GM06990 (cell line): ENCODE measurements at regions not wholly inside any gene's neighbourhood (a gene's known extent, or its start where the extent isn't known, plus 50 kb on each side); places are given as distances from the start of the nearest gene placed in this dataset.

Experiments
- DNase-seq: peaks from one replicate; pipeline ENCODE4 v3.0.0-alpha.2; 2011; ENCODE audit not compliant: insufficient read length; ENCODE audit errors: extremely low read depth
- H3K27me3 ChIP-seq: replicated peaks from 2 replicates; pipeline ENCODE4 v1.6.0; 2011; ENCODE audit warnings: low read length; ENCODE audit not compliant: control insufficient read depth, insufficient read depth
- H3K36me3 ChIP-seq: 2 replicates; pipeline ENCODE4 v1.5.1; 2011; ENCODE audit warnings: low read length; ENCODE audit not compliant: control insufficient read depth, insufficient read depth
- H3K4me3 ChIP-seq: replicated peaks from 2 replicates; pipeline ENCODE4 v1.5.1; 2011; ENCODE audit warnings: low read depth, mild to moderate bottlenecking, control low read depth, low read length
- TF ChIP-seq, protein P1 (sequence below): IDR thresholded peaks from 2 replicates; pipeline ENCODE4 v1.5.1; 2011; ENCODE audit warnings: low read length, control low read depth, mild to moderate bottlenecking, inconsistent platforms; ENCODE audit not compliant: insufficient read depth, poor library complexity, severe bottlenecking

DNA sequence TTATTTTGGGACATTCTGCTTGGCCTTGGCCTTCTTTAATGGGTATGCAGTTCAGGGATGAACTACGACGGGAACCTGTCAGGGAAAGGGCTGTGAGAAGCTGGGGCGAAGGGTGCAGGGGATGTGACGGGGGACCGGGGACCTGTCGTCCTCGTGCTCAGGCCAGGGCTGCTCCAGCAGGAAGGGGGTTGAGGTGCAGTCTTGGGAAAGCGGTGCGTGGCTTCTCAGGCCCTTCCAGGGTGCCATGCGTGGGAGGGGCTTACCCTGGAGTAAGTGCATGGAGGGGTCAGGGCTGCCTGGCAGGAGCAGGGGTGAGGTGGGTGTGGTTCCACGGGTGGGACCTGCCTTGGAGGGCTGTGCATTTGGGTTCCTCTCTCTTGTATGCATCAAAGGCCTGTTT is 100.8 kb downstream of the TEX29 start:
- H3K27me3 ChIP-seq, result peaks cover 5% of the 10 kb centered on the region; the same call in 1 of the 2 replicates
- DNase-seq, result no peak
- no peaks in the 10 kb centered on the region for H3K36me3 ChIP-seq
- TF ChIP-seq, protein P1, sequence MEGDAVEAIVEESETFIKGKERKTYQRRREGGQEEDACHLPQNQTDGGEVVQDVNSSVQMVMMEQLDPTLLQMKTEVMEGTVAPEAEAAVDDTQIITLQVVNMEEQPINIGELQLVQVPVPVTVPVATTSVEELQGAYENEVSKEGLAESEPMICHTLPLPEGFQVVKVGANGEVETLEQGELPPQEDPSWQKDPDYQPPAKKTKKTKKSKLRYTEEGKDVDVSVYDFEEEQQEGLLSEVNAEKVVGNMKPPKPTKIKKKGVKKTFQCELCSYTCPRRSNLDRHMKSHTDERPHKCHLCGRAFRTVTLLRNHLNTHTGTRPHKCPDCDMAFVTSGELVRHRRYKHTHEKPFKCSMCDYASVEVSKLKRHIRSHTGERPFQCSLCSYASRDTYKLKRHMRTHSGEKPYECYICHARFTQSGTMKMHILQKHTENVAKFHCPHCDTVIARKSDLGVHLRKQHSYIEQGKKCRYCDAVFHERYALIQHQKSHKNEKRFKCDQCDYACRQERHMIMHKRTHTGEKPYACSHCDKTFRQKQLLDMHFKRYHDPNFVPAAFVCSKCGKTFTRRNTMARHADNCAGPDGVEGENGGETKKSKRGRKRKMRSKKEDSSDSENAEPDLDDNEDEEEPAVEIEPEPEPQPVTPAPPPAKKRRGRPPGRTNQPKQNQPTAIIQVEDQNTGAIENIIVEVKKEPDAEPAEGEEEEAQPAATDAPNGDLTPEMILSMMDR, result no peak
- H3K4me3 ChIP-seq, result no peak overlapping the region

DNA sequence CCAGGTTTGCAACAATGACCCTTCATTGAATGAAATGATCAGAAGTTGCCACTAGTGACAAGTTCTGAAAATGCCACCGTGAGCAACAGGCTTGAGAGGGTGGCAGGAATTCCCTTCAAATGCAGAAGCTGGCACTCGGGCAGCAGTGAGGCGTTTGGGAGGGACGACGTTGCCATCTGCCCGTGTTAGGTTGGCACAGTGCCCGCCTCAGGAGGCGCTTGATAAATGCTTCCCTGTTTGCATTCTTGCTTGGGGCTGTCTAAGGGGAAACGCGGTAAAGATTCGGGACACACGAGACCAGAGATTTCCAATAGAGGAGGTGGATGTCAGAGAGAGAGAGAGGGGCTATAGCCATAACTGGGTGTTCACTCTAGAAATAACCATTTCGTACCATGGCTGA is 101.9 kb downstream of the TEX29 start:
- TF ChIP-seq, protein P1, result no peak
- no peak for DNase-seq
- peaks cover 4% of the 10 kb centered on the region for H3K27me3 ChIP-seq
- no peak overlapping the region for H3K4me3 ChIP-seq
- H3K36me3 ChIP-seq, result no peaks in the 10 kb centered on the region

DNA sequence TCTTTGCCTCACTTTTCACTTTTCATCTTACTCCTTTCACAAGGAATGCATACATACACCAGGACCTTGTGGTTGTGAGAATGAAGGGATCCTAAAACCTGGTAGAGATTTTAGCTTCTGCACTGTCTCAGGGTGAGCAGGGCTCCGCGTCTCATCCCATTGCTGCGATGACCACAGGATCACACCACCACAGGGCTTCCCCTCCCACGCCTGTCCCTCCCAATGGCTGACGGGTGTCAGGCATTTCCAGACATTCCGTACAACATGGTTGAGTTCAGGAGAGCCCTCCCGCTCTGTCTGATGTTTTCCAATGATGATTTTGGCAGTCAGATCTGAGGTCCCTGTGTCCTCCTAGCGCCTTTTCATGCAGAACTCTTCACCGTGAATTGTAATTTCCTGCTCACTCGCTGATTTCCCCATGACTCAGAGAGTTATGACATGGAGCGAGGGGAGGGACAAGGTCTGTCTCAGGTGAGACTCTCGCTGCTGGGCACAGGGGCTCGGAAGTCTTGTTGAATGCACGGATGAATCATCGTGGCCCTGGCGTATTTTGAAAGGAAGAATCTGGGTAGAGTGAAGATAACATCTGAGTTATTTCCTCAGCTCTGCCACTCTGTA is 102.8 kb downstream of the TEX29 start:
- TF ChIP-seq, protein P1, result no peak
- peaks cover 3% of the 10 kb centered on the region for H3K27me3 ChIP-seq

DNA sequence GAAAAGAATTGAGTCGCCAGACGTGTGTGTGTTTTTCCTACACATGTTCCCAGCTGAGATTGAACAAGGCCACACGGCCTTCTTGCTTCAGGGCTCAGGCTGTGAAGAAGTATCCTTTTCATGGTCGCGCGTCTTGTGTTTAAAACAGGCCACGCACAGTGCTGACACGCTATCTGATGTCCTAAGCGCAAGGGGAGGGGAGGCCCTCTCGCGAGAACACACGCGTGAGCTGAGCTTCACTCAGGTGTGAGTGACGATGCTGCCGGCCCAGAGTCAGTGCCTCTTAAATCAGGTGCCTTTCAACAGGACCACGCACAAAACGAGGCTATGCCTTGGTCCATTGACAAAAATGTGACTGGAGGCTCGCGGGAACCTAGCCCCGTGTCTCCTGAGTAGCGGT is 103.7 kb downstream of the TEX29 start:
- DNase-seq, result no peak
- H3K27me3 ChIP-seq, result peaks cover 2% of the 10 kb centered on the region
- no peak overlapping the region for H3K4me3 ChIP-seq
- H3K36me3 ChIP-seq, result no peaks in the 10 kb centered on the region
- TF ChIP-seq, protein P1, result no peak

More for the DNA sequence above, 102.8 kb downstream of the TEX29 start:
- DNase-seq, result no peak
- no peak overlapping the region for H3K4me3 ChIP-seq
- no peaks in the 10 kb centered on the region for H3K36me3 ChIP-seq

DNA sequence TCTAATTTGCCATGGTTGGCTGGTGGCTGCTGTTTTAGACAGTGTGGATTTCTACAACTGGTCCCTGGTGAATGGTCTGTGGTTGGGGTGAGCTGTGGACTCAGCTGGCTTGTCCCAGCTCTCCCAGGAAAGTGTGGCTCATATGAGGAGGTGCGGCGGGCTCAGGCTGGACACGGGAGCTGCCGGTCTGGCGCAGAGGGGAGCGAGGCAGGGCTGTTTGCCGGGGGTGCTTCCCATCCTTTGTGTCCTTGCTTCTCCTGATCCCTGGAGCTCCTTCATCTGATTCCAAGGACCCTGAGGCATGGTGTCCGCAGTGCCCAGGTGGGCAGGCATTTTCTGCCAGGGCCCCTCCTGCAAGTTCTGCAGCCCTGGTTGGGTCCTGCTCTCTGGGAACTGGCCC is 104.9 kb downstream of the TEX29 start:
- TF ChIP-seq, protein P1, result no peak
- Histone ChIP-seq H3K27me3 (peaks cover 2% of the 10 kb centered on the region), H3K36me3 (no peaks in the 10 kb centered on the region), H3K4me3 (no peak overlapping the region)
- no peak for DNase-seq
